Heart left ventricle (tissue), 13 donors: ENCODE measurements at regions not wholly inside any gene's neighbourhood (a gene's known extent, or its start where the extent isn't known, plus 50 kb on each side); places are given as distances from the start of the nearest gene placed in this dataset.

Experiments used
- CTCF ChIP-seq, 12 donors: fragments of 200-600 bp; sonication (generic) in 4 of 12; IDR thresholded peaks; one replicate each; pipeline versions ENCODE4 v1.5.0 to v1.8.0; 2018 to 2022; ENCODE audit warnings: antibody characterized with exemption in 12 of 12, mild to moderate bottlenecking in 5 of 12
- POLR2A ChIP-seq, 2 donors: fragments of 450-650 bp; IDR thresholded peaks; one replicate each; pipeline ENCODE4 v1.6.1; 2017; ENCODE audit warnings: antibody characterized with exemption in 2 of 2, mild to moderate bottlenecking in 2 of 2, moderate library complexity in 2 of 2
- donor health status: ischemic (EF 13 %, LVEDD 7.1; RV severe dilation, severe dysfunction).
- donor health status: DM: no; HTN: yes; CAD: no.
- donor health status: DM: no; HTN: no; CAD: no.
- donor health status: ischemic (EF 25% LVEDD 6.9; RV normal size, moderate dysfunction).
- donor health status: ischemic (EF 25% LVEDD 5.7; RV mildly dilated, moderate dysfunction).
- donor health status: ischemic (EF 35%, LVEDD 5.7; RV mildly dilated, moderate dysfunction).
- donor health status: nonischemic (EF 11% LVEDD 7.7; RV severe dilation, severe dysfunction).
- donor health status: DM: yes; HTN: yes; CAD: no.
- donor health status: PGD.
- donor health status: ischemic (EF 29% LVEDD 5.4; RV normal size, mild dysfunction).
- donor health status: nonischemic (EF 23%, LVEDD 6.1; RV moderate dilation, normal function).

GRCh38 chr4:13970349-13970748 is 342.8 kb upstream of the BOD1L1 start:
- no peak for TF ChIP-seq CTCF (IDR thresholded peaks at IDR 0.05)
- no peak for TF ChIP-seq POLR2A (IDR thresholded peaks at IDR 0.05)
